HEK293 (cell line): ENCODE measurements at regions not wholly inside any gene's neighbourhood (a gene's known extent, or its start where the extent isn't known, plus 50 kb on each side); places are given as distances from the start of the nearest gene placed in this dataset.

Experiments used
- CTCF ChIA-PET: fragments of 350-600 bp; formaldehyde crosslinking; extraction: SDS; loops from one replicate; lab custom pipeline; 2021; ENCODE audit warnings: antibody characterized with exemption; lab: Yijun Ruan, JAX
- POLR2A ChIA-PET: fragments of 300-600 bp; formaldehyde crosslinking; extraction: SDS; loops from one replicate; lab custom pipeline; 2020; ENCODE audit warnings: antibody characterized with exemption, inconsistent platforms; lab: Yijun Ruan, JAX
- H3K27ac ChIP-seq: fragments of 200-500 bp; sonication (Bioruptor generic); 2 replicates; pipeline ENCODE4 v1.5.1; 2014; ENCODE audit warnings: low read depth, low read length, control low read depth, inconsistent platforms; ENCODE audit errors: extremely low read depth
- H3K36me3 ChIP-seq, 2 experiments: fragments of 200-500 bp in 1 of 2; sonication (Bioruptor generic) in 1 of 2; 1 replicate in 1 of 2; 2 replicates in 1 of 2; pipeline ENCODE4 v1.5.1; 2014 to 2017; ENCODE audit warnings: inconsistent platforms in 2 of 2, low read length in 2 of 2; ENCODE audit not compliant: control insufficient read depth in 2 of 2, insufficient read depth in 1 of 2
- H3K4me1 ChIP-seq: fragments of 200-500 bp; sonication (Bioruptor generic); 2 replicates; pipeline ENCODE4 v1.5.1; 2014; ENCODE audit warnings: mild to moderate bottlenecking, low read length, inconsistent platforms; ENCODE audit not compliant: control insufficient read depth, insufficient read depth
- H3K4me3 ChIP-seq: 2 replicates; pipeline ENCODE4 v1.5.1; 2011; ENCODE audit warnings: low read depth, mild to moderate bottlenecking, control low read depth, low read length, moderate library complexity
- H3K9me3 ChIP-seq: fragments of 200-500 bp; sonication (Bioruptor generic); 2 replicates; pipeline ENCODE4 v1.5.1; 2014; ENCODE audit warnings: low read depth, low read length, inconsistent platforms; ENCODE audit not compliant: control insufficient read depth, insufficient read depth
- ATF2 ChIP-seq: fragments of 450-650 bp; formaldehyde crosslinking; IDR thresholded peaks from 2 replicates; pipeline ENCODE4 v1.5.1; 2016; ENCODE audit warnings: missing biosample characterization, missing genetic modification characterization, low read depth
- EGR2 ChIP-seq: fragments of 450-650 bp; formaldehyde crosslinking; IDR thresholded peaks from 2 replicates; pipeline ENCODE4 v1.5.1; 2016; ENCODE audit warnings: low read depth, missing biosample characterization, missing genetic modification characterization
- FEZF1 ChIP-seq: fragments of 450-650 bp; formaldehyde crosslinking; IDR thresholded peaks from 2 replicates; pipeline ENCODE4 v1.5.1; 2016; ENCODE audit warnings: missing biosample characterization, missing genetic modification characterization
- GFI1B ChIP-seq: fragments of 450-650 bp; formaldehyde crosslinking; IDR thresholded peaks from 2 replicates; pipeline ENCODE4 v1.5.1; 2016; ENCODE audit warnings: missing biosample characterization, missing genetic modification characterization
- KLF10 ChIP-seq: fragments of 450-650 bp; IDR thresholded peaks from 2 replicates; pipeline ENCODE4 v1.5.1; 2018; ENCODE audit warnings: missing biosample characterization, mild to moderate bottlenecking, missing genetic modification characterization
- OVOL3 ChIP-seq: fragments of 450-650 bp; formaldehyde crosslinking; IDR thresholded peaks from 2 replicates; pipeline ENCODE4 v1.5.1; 2016; ENCODE audit warnings: missing biosample characterization, missing genetic modification characterization
- PRDM1 ChIP-seq: fragments of 450-650 bp; formaldehyde crosslinking; IDR thresholded peaks from 2 replicates; pipeline ENCODE4; 2016; ENCODE audit warnings: missing biosample characterization, missing genetic modification characterization
- PRDM10 ChIP-seq: fragments of 450-650 bp; formaldehyde crosslinking; IDR thresholded peaks from 2 replicates; pipeline ENCODE4 v1.5.1; 2016; ENCODE audit warnings: missing biosample characterization, missing genetic modification characterization
- ZBTB6 ChIP-seq: fragments of 450-650 bp; formaldehyde crosslinking; IDR thresholded peaks from 2 replicates; pipeline ENCODE4 v1.5.1; 2017; ENCODE audit warnings: missing biosample characterization, missing genetic modification characterization
- ZBTB8A ChIP-seq: fragments of 450-650 bp; formaldehyde crosslinking; IDR thresholded peaks from 2 replicates; pipeline ENCODE4 v1.5.1; 2016; ENCODE audit warnings: missing biosample characterization, missing genetic modification characterization
- ZFP41 ChIP-seq: fragments of 450-650 bp; formaldehyde crosslinking; IDR thresholded peaks from 2 replicates; pipeline ENCODE4 v1.5.1; 2016; ENCODE audit warnings: missing biosample characterization, missing genetic modification characterization, borderline replicate concordance
- ZNF16 ChIP-seq: fragments of 450-650 bp; formaldehyde crosslinking; IDR thresholded peaks from 2 replicates; pipeline ENCODE4 v1.5.1; 2016; ENCODE audit warnings: low read depth, missing biosample characterization, missing genetic modification characterization
- ZNF175 ChIP-seq: fragments of 450-650 bp; formaldehyde crosslinking; IDR thresholded peaks from 2 replicates; pipeline ENCODE4 v1.5.1; 2016; ENCODE audit warnings: missing biosample characterization, missing genetic modification characterization
- ZNF18 ChIP-seq: fragments of 450-650 bp; formaldehyde crosslinking; IDR thresholded peaks from 2 replicates; pipeline ENCODE4 v1.5.1; 2016; ENCODE audit warnings: missing biosample characterization, missing genetic modification characterization
- ZNF302 ChIP-seq: fragments of 450-650 bp; formaldehyde crosslinking; IDR thresholded peaks from 2 replicates; pipeline ENCODE4 v1.5.1; 2016; ENCODE audit warnings: missing biosample characterization, missing genetic modification characterization, low read depth
- ZNF585B ChIP-seq: fragments of 450-650 bp; formaldehyde crosslinking; IDR thresholded peaks from 2 replicates; pipeline ENCODE4 v1.5.1; 2016; ENCODE audit warnings: missing biosample characterization, missing genetic modification characterization
- ZNF621 ChIP-seq: fragments of 450-650 bp; formaldehyde crosslinking; IDR thresholded peaks from 2 replicates; pipeline ENCODE4 v1.5.1; 2017; ENCODE audit warnings: missing biosample characterization, missing genetic modification characterization
- ZNF639 ChIP-seq: fragments of 450-650 bp; formaldehyde crosslinking; IDR thresholded peaks from 2 replicates; pipeline ENCODE4 v1.5.1; 2016; ENCODE audit warnings: missing biosample characterization, missing genetic modification characterization
- ZNF664 ChIP-seq: fragments of 450-650 bp; formaldehyde crosslinking; IDR thresholded peaks from 2 replicates; pipeline ENCODE4 v1.5.1; 2016; ENCODE audit warnings: missing biosample characterization, missing genetic modification characterization
- ZNF76 ChIP-seq: fragments of 450-650 bp; formaldehyde crosslinking; IDR thresholded peaks from 2 replicates; pipeline ENCODE4; 2016; ENCODE audit warnings: low read depth, missing biosample characterization, missing genetic modification characterization, borderline replicate concordance
- ZSCAN30 ChIP-seq: fragments of 450-650 bp; IDR thresholded peaks from 2 replicates; pipeline ENCODE4 v1.5.1; 2018; ENCODE audit warnings: missing biosample characterization, mild to moderate bottlenecking, missing genetic modification characterization, moderate library complexity

GRCh38 chr3:182668974-182669373 is 124.3 kb upstream of the ATP11B start (continued):
- TF ChIP-seq ZFP41 (tag by site-specific recombination) (no peak), ZNF175 (tag by site-specific recombination) (no peak), ZNF621 (tag by site-specific recombination) (no peak), OVOL3 (tag by site-specific recombination) (no peak)

GRCh38 chr3:182671541-182671940 is 121.8 kb upstream of the ATP11B start:
- CTCF ChIA-PET = no interaction called here

GRCh38 chr3:182671942-182672341 is 121.4 kb upstream of the ATP11B start:
- TF ChIP-seq ATF2 (tag by site-specific recombination) (no peak), ZNF664 (tag by site-specific recombination) (no peak), EGR2 (tag by site-specific recombination) (peak; percentile 19; the same call in 1 of the 2 replicates), GFI1B (tag by site-specific recombination) (no peak), KLF10 (tag by site-specific recombination) (no peak)
- CTCF ChIA-PET = no interaction called here
- POLR2A ChIA-PET = no interaction called here

More at GRCh38 chr3:182671541-182671940, 121.8 kb upstream of the ATP11B start:
- Histone ChIP-seq H3K4me3 (no peak overlapping the region), H3K4me1 (no peaks in the 10 kb centered on the region; the same call in 1 of the 2 replicates), H3K27ac (no peak overlapping the region), H3K9me3 (no peaks in the 10 kb centered on the region), H3K36me3 (no peaks in the 10 kb centered on the region)
- TF ChIP-seq ZNF76 (tag by site-specific recombination) = no peak
- TF ChIP-seq PRDM10 (tag by site-specific recombination) = peak; percentile 84
- POLR2A ChIA-PET = no interaction called here

GRCh38 chr3:182673336-182673735 is 120.0 kb upstream of the ATP11B start:
- no peaks in the 10 kb centered on the region; the same call in 1 of the 2 replicates for H3K4me1 ChIP-seq
- ChIA-PET POLR2A (no interaction called here), CTCF (interaction anchor here (0.6 kb wide), 1 partner anchor 1394 kb away, joined by 3 read pairs; no protein-coding TSS in a partner anchor)
- H3K9me3 ChIP-seq = no peaks in the 10 kb centered on the region
- H3K4me3 ChIP-seq = no peak overlapping the region
- H3K27ac ChIP-seq = no peak overlapping the region
- no peaks in the 10 kb centered on the region for H3K36me3 ChIP-seq
- TF ChIP-seq ZNF18 (tag by site-specific recombination) = no peak
- TF ChIP-seq OVOL3 (tag by site-specific recombination) = no peak
- no peak for TF ChIP-seq ZSCAN30 (tag by site-specific recombination)
- TF ChIP-seq ZNF585B (tag by site-specific recombination) = no peak
- no peak for TF ChIP-seq PRDM1 (tag by site-specific recombination)
- no peak for TF ChIP-seq ZNF16 (tag by site-specific recombination)
- no peak for TF ChIP-seq ZBTB6 (tag by site-specific recombination)
- TF ChIP-seq ZNF175 (tag by site-specific recombination) = no peak
- no peak for TF ChIP-seq ZNF302 (tag by site-specific recombination)
- no peak for TF ChIP-seq ZNF664 (tag by site-specific recombination)
- TF ChIP-seq ZNF639 (tag by site-specific recombination) = no peak
- TF ChIP-seq FEZF1 = no peak
- no peak for TF ChIP-seq ZBTB8A

More at GRCh38 chr3:182671942-182672341, 121.4 kb upstream of the ATP11B start:
- Histone ChIP-seq H3K27ac (no peak overlapping the region), H3K9me3 (no peaks in the 10 kb centered on the region), H3K4me3 (no peak overlapping the region), H3K4me1 (no peaks in the 10 kb centered on the region; the same call in 1 of the 2 replicates), H3K36me3 (no peaks in the 10 kb centered on the region)
